ENCODE measurements at regions not wholly inside any gene's neighbourhood (a gene's known extent, or its start where the extent isn't known, plus 50 kb on each side); places are given as distances from the start of the nearest gene placed in this dataset.

DNA sequence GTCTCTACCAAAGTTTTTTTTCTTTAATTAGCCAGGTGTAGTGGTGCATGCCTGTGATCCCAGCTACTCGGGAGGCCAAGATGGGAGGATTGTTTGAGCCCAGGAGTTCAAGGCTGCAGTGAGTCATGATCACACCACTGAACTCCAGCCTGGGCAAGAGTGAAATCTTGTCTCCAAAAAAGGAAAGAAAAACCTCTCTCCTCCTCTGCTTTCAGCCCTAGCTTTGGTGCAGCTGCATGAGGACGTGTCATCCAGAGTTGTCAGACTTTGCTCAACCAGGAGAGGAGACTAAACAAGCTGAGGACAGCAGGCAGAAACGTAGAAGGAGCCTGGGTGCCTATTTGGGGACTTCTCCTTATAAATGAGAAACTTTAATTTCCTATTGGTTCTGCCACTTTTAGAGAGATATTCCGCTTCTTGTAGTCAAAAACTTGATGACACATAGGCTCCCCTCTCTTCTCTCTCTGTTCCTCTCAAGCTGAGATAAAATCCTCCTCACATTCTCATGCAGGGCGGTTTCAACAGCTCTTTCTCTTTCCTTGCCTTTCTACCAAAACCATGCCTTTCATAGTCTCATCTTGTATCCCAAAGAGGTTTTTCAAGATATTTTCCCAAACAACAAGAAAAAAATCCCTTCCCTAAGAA, 205.4 kb downstream of the ARHGAP12 start:
- Histone ChIP-seq H3K36me3 (ENCODE audit: low read depth, low read length) (no peaks in the 10 kb centered on the region), H2AFZ (ENCODE audit: low read length) (no peak overlapping the region), H3K9ac (ENCODE audit: low read length) (no peak overlapping the region), H3K27me3 (ENCODE audit: low read length) (no peaks in the 10 kb centered on the region), H3K79me2 (ENCODE audit: low read length) (no peaks in the 10 kb centered on the region), H3K9me2 (replicated peaks; ENCODE audit: low read length) (no peaks in the 10 kb centered on the region), H3K4me3 (ENCODE audit: low read length) (no peak overlapping the region), H3F3A (ENCODE audit: low read length, unreplicated experiment) (no peaks in the 10 kb centered on the region), H3K27ac (ENCODE audit: low read length) (no peak overlapping the region), H3K4me2 (ENCODE audit: low read length) (no peak overlapping the region), H4K20me1 (ENCODE audit: low read length) (no peaks in the 10 kb centered on the region), H3K4me1 (ENCODE audit: insufficient read depth, low read length) (no peaks in the 10 kb centered on the region), H3K9me3 (ENCODE audit: low read length) (no peaks in the 10 kb centered on the region)
- no peak for ATAC-seq
- no TSS peak for BruUV-seq (replicated peaks)
- no peak for DNase-seq
- intact Hi-C loops (cut with micrococcal nuclease), result no loop called here
- no peak for TF ChIP-seq EZH2phosphoT487 (IDR thresholded peaks at IDR 0.05; ENCODE audit: borderline replicate concordance, low read length)
- CTCF ChIA-PET, result no interaction called here
- POLR2A ChIA-PET (ENCODE audit: unreplicated experiment), result no interaction called here

GRCh38 chr10:31721096-31721495, 207.5 kb downstream of the ARHGAP12 start:
- Histone ChIP-seq H3K27ac (ENCODE audit: low read length) (no peak overlapping the region), H3K4me2 (ENCODE audit: low read length) (no peak overlapping the region), H3K4me3 (ENCODE audit: low read length) (no peak overlapping the region), H3K27me3 (ENCODE audit: low read length) (no peaks in the 10 kb centered on the region), H2AFZ (ENCODE audit: low read length) (no peak overlapping the region), H3K79me2 (ENCODE audit: low read length) (no peaks in the 10 kb centered on the region), H4K20me1 (ENCODE audit: low read length) (no peaks in the 10 kb centered on the region), H3K4me1 (ENCODE audit: insufficient read depth, low read length) (no peaks in the 10 kb centered on the region), H3K9ac (ENCODE audit: low read length) (no peak overlapping the region), H3K36me3 (ENCODE audit: low read depth, low read length) (no peaks in the 10 kb centered on the region), H3F3A (ENCODE audit: low read length, unreplicated experiment) (no peaks in the 10 kb centered on the region), H3K9me2 (replicated peaks; ENCODE audit: low read length) (no peaks in the 10 kb centered on the region), H3K9me3 (ENCODE audit: low read length) (no peaks in the 10 kb centered on the region)
- no peak for TF ChIP-seq EZH2 (IDR thresholded peaks at IDR 0.05; ENCODE audit: low read length, unreplicated experiment)
- no peak for TF ChIP-seq EZH2phosphoT487 (IDR thresholded peaks at IDR 0.05; ENCODE audit: borderline replicate concordance, low read length)
- intact Hi-C loops (cut with micrococcal nuclease), result no loop called here
- BruUV-seq (replicated peaks), result no TSS peak
- ChIA-PET POLR2A (ENCODE audit: unreplicated experiment) (no interaction called here), CTCF (no interaction called here)
- no peak for ATAC-seq
- no peak for DNase-seq

DNA sequence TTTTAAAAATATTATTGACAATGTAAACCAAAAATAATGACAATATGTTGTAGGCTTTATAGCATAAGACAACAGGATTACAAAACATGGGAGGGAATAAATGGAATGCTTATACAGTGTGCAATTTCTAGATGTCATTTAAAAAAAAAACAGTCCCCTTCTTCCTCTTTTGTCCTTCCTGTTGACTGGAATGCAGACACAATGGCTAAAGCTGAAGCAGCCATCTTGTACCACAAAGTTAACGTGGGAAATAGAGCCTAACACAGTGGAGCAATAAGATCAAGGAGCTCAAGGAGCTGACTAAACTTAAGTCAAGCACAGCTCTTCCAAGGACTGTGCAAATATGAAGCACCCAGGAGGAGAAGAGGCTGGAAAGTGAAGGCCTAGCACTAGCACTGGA, 208.1 kb downstream of the ARHGAP12 start:
- intact Hi-C loops (cut with micrococcal nuclease), result no loop called here
- no peaks in the 10 kb centered on the region for H3K4me1 ChIP-seq (ENCODE audit: insufficient read depth, low read length)
- ChIA-PET POLR2A (ENCODE audit: unreplicated experiment) (no interaction called here), CTCF (no interaction called here)
- BruUV-seq (replicated peaks), result no TSS peak
- H3K36me3 ChIP-seq (ENCODE audit: low read depth, low read length), result no peaks in the 10 kb centered on the region
- H3K27ac ChIP-seq (ENCODE audit: low read length), result no peak overlapping the region
- H3K27me3 ChIP-seq (ENCODE audit: low read length), result no peaks in the 10 kb centered on the region
- no peak overlapping the region for H3K4me3 ChIP-seq (ENCODE audit: low read length)
- DNase-seq (no peak), ATAC-seq (no peak)
- no peak overlapping the region for H2AFZ ChIP-seq (ENCODE audit: low read length)
- no peaks in the 10 kb centered on the region for H3K79me2 ChIP-seq (ENCODE audit: low read length)
- no peaks in the 10 kb centered on the region for H4K20me1 ChIP-seq (ENCODE audit: low read length)
- H3K9ac ChIP-seq (ENCODE audit: low read length), result no peak overlapping the region
- no peaks in the 10 kb centered on the region for H3F3A ChIP-seq (ENCODE audit: low read length, unreplicated experiment)
- no peaks in the 10 kb centered on the region for H3K9me3 ChIP-seq (ENCODE audit: low read length)
- TF ChIP-seq EZH2phosphoT487 (IDR thresholded peaks at IDR 0.05; ENCODE audit: borderline replicate concordance, low read length) (no peak), EZH2 (IDR thresholded peaks at IDR 0.05; ENCODE audit: low read length, unreplicated experiment) (no peak)
- TF ChIP-seq, protein P1, sequence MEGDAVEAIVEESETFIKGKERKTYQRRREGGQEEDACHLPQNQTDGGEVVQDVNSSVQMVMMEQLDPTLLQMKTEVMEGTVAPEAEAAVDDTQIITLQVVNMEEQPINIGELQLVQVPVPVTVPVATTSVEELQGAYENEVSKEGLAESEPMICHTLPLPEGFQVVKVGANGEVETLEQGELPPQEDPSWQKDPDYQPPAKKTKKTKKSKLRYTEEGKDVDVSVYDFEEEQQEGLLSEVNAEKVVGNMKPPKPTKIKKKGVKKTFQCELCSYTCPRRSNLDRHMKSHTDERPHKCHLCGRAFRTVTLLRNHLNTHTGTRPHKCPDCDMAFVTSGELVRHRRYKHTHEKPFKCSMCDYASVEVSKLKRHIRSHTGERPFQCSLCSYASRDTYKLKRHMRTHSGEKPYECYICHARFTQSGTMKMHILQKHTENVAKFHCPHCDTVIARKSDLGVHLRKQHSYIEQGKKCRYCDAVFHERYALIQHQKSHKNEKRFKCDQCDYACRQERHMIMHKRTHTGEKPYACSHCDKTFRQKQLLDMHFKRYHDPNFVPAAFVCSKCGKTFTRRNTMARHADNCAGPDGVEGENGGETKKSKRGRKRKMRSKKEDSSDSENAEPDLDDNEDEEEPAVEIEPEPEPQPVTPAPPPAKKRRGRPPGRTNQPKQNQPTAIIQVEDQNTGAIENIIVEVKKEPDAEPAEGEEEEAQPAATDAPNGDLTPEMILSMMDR (conservative IDR thresholded peaks at IDR 0.05; ENCODE audit: low read depth, low read length), result no peak
- H3K4me2 ChIP-seq (ENCODE audit: low read length), result no peak overlapping the region
- no peaks in the 10 kb centered on the region for H3K9me2 ChIP-seq (replicated peaks; ENCODE audit: low read length)

Measured in PC-3 (cell line).